ENCODE measurements at regions not wholly inside any gene's neighbourhood (a gene's known extent, or its start where the extent isn't known, plus 50 kb on each side); places are given as distances from the start of the nearest gene placed in this dataset.
"Not testable (repeated sequence)": the region's sequence is repeated elsewhere in the genome, so short reads cannot be mapped to it uniquely, and the experiment has no call there.

GRCh38 chr1:61579802-61580201, 145.1 kb downstream of the TM2D1 start:
- DNase-seq: no peak

GRCh38 chr1:61572046-61572445, 152.9 kb downstream of the TM2D1 start:
- no peak for DNase-seq

GRCh38 chr1:61570191-61570590, 154.8 kb downstream of the TM2D1 start:
- DNase-seq: no peak

- DNase-seq: no peak
Observed at GRCh38 chr1:61569303-61569621, 155.7 kb downstream of the TM2D1 start.

GRCh38 chr1:61568460-61569302, 156.3 kb downstream of the TM2D1 start:
- DNase-seq: no peak

- DNase-seq: no peak
Observed at GRCh38 chr1:61566177-61566576, 158.8 kb downstream of the TM2D1 start.

GRCh38 chr1:61563611-61564010, 161.3 kb downstream of the TM2D1 start:
- DNase-seq: no peak

GRCh38 chr1:61561666-61562065, 163.3 kb downstream of the TM2D1 start:
- DNase-seq: no peak

GRCh38 chr1:61560385-61560784, 164.6 kb downstream of the TM2D1 start:
- no peak for DNase-seq

GRCh38 chr1:61556631-61557030, 168.3 kb downstream of the TM2D1 start:
- no peak for DNase-seq

GRCh38 chr1:61552630-61553305, 172.2 kb downstream of the TM2D1 start:
- no peak for DNase-seq

GRCh38 chr1:61547302-61547701, 177.6 kb downstream of the TM2D1 start:
- not testable (repeated sequence) for DNase-seq

GRCh38 chr1:61544870-61545269, 180.1 kb downstream of the TM2D1 start:
- DNase-seq: not testable (repeated sequence)

GRCh38 chr1:61543498-61543897, 181.4 kb downstream of the TM2D1 start:
- not testable (repeated sequence) for DNase-seq

- no peak for DNase-seq
Observed at GRCh38 chr1:61539720-61540462, 185.1 kb downstream of the TM2D1 start.

GRCh38 chr1:61538228-61538627, 186.7 kb downstream of the TM2D1 start:
- DNase-seq: no peak

- DNase-seq: no peak
Observed at GRCh38 chr1:61536174-61537108, 188.5 kb downstream of the TM2D1 start.

- no peak for DNase-seq
Observed at GRCh38 chr1:61534847-61535246, 190.1 kb downstream of the TM2D1 start.

- DNase-seq: no peak
Observed at GRCh38 chr1:61533546-61533945, 191.4 kb downstream of the TM2D1 start.

GRCh38 chr1:61531716-61532115, 193.2 kb downstream of the TM2D1 start:
- DNase-seq: no peak

- DNase-seq: no peak
Observed at GRCh38 chr1:61523893-61524605, 200.9 kb downstream of the TM2D1 start.

- no peak for DNase-seq
Observed at GRCh38 chr1:61523229-61523628, 201.7 kb downstream of the TM2D1 start.
